ENCODE measurements at regions not wholly inside any gene's neighbourhood (a gene's known extent, or its start where the extent isn't known, plus 50 kb on each side); places are given as distances from the start of the nearest gene placed in this dataset.

- no peak for TF ChIP-seq CTCF (IDR thresholded peaks at IDR 0.05)
- TF ChIP-seq POLR2A (IDR thresholded peaks at IDR 0.05), result no peak
- no peak for TF ChIP-seq POLR2AphosphoS5 (IDR thresholded peaks at IDR 0.05)
Observed at GRCh38 chr7:19928247-19928646, 154.8 kb upstream of the TMEM196 start.
